Upper lobe of left lung (tissue), 4 donors: ENCODE measurements at regions not wholly inside any gene's neighbourhood (a gene's known extent, or its start where the extent isn't known, plus 50 kb on each side); places are given as distances from the start of the nearest gene placed in this dataset.

Source experiments
- CTCF ChIP-seq, 6 experiments: fragments of 450-650 bp in 4 of 6; fragments of 200-600 bp in 2 of 6; sonication (generic) in 2 of 6; IDR thresholded peaks; one replicate each; pipeline ENCODE4 v1.5.1; 2016 to 2019; ENCODE audit warnings: antibody characterized with exemption in 6 of 6
- POLR2AphosphoS5 ChIP-seq, 2 donors: sonication (generic); formaldehyde crosslinking; IDR thresholded peaks; one replicate each; pipeline ENCODE4 v1.5.1; 2017; ENCODE audit warnings: antibody characterized with exemption in 2 of 2

GRCh38 chr10:128498378-128498730, 372.1 kb upstream of the MKI67 start:
- no peak for TF ChIP-seq CTCF (IDR thresholded peaks at IDR 0.05)
- TF ChIP-seq POLR2AphosphoS5 (IDR thresholded peaks at IDR 0.05): no peak
